PC-9 (cell line): ENCODE measurements at regions not wholly inside any gene's neighbourhood (a gene's known extent, or its start where the extent isn't known, plus 50 kb on each side); places are given as distances from the start of the nearest gene placed in this dataset.

Source experiments
- BruUV-seq: library from RNA; stranded (reverse); fragments of 400-500 nt; replicated peaks from 2 replicates; lab custom pipeline; 2021; lab: Mats Ljungman, UMichigan
- CTCF ChIA-PET: fragments of 300-600 bp; sonication (Branson Sonifier 250); formaldehyde crosslinking; loops from one replicate; lab custom pipeline; 2022; ENCODE audit warnings: antibody characterized with exemption; lab: Charles Lee
- POLR2A ChIA-PET: fragments of 300-600 bp; sonication (Branson Sonifier 250); formaldehyde crosslinking; loops from one replicate; lab custom pipeline; 2022; ENCODE audit warnings: antibody characterized with exemption; ENCODE audit not compliant: unreplicated experiment; lab: Charles Lee
- DNase-seq, 2 experiments: peaks; one replicate each; pipeline versions ENCODE4 v3.0.0 to v3.0.0-alpha.2; 2015 to 2022; ENCODE audit warnings: mixed read lengths in 1 of 2
- H2AFZ ChIP-seq: fragments of 200-600 bp; sonication (generic); 2 replicates; pipeline ENCODE4 v1.8.1; 2017; ENCODE audit warnings: antibody characterized with exemption
- H3F3A ChIP-seq: fragments of 200-600 bp; sonication (generic); 2 replicates; pipeline ENCODE4 v1.8.1; 2017; ENCODE audit warnings: antibody characterized with exemption, mild to moderate bottlenecking, low read depth; ENCODE audit not compliant: insufficient read depth
- H3K27ac ChIP-seq: fragments of 200-600 bp; sonication (generic); 2 replicates; pipeline ENCODE4 v1.6.1; 2016; ENCODE audit warnings: mixed run types
- H3K27me3 ChIP-seq: fragments of 200-600 bp; sonication (generic); 2 replicates; pipeline ENCODE4 v1.6.1; 2016; ENCODE audit warnings: low read depth, mixed run types; ENCODE audit not compliant: insufficient read depth
- H3K36me3 ChIP-seq: fragments of 200-600 bp; sonication (generic); 2 replicates; pipeline ENCODE4 v1.6.1; 2016; ENCODE audit warnings: low read depth, mixed run types
- H3K4me1 ChIP-seq: fragments of 200-600 bp; sonication (generic); replicated peaks from 2 replicates; pipeline ENCODE4 v1.6.1; 2016; ENCODE audit warnings: mixed run types; ENCODE audit not compliant: insufficient read depth
- H3K4me2 ChIP-seq: fragments of 200-600 bp; sonication (generic); 2 replicates; pipeline ENCODE4 v1.6.1; 2017; ENCODE audit warnings: mixed run types
- H3K4me3 ChIP-seq: fragments of 200-600 bp; sonication (generic); 2 replicates; pipeline ENCODE4 v1.6.1; 2016; ENCODE audit warnings: mixed run types
- H3K79me2 ChIP-seq: fragments of 200-600 bp; sonication (generic); 2 replicates; pipeline ENCODE4 v1.6.1; 2017; ENCODE audit warnings: low read depth, mixed run types
- H3K9me2 ChIP-seq: fragments of 200-600 bp; sonication (generic); 2 replicates; pipeline ENCODE4 v1.8.1; 2017; ENCODE audit warnings: mild to moderate bottlenecking; ENCODE audit not compliant: insufficient read depth
- H3K9me3 ChIP-seq: fragments of 200-600 bp; sonication (generic); 2 replicates; pipeline ENCODE4 v1.8.1; 2016; ENCODE audit warnings: low read depth; ENCODE audit not compliant: insufficient read depth
- H4K20me1 ChIP-seq: fragments of 200-600 bp; sonication (generic); 2 replicates; pipeline ENCODE4 v1.8.1; 2017; ENCODE audit not compliant: insufficient read depth
- CTCF ChIP-seq: fragments of 200-600 bp; sonication (generic); conservative IDR thresholded peaks from 2 replicates; pipeline ENCODE4 v1.6.1; 2017; ENCODE audit warnings: mixed run types, antibody characterized with exemption, mild to moderate bottlenecking, moderate library complexity
- EZH2 ChIP-seq: fragments of 200-600 bp; sonication (generic); IDR thresholded peaks from 2 replicates; pipeline ENCODE4 v1.8.0; 2017; ENCODE audit warnings: antibody characterized with exemption, low read depth
- intact Hi-C: fragments of 100-400 bp; cut with micrococcal nuclease; formaldehyde crosslinking; loops from one replicate; pipeline ENCODE4 v1.10.0; 2022; ENCODE audit not compliant: unreplicated experiment

GRCh38 chr5:41617843-41618515 lies 107.6 kb upstream of the PLCXD3 start:
- POLR2A ChIA-PET = no interaction called here
- Histone ChIP-seq H3K27ac (no peak overlapping the region), H3K9me2 (no peaks in the 10 kb centered on the region), H2AFZ (no peak overlapping the region), H3K4me1 (no peaks in the 10 kb centered on the region), H4K20me1 (no peaks in the 10 kb centered on the region), H3K27me3 (no peaks in the 10 kb centered on the region), H3K4me3 (no peak overlapping the region), H3F3A (no peaks in the 10 kb centered on the region), H3K9me3 (no peaks in the 10 kb centered on the region), H3K4me2 (no peak overlapping the region), H3K79me2 (no peaks in the 10 kb centered on the region), H3K36me3 (no peaks in the 10 kb centered on the region)
- intact Hi-C loops = no loop called here
- BruUV-seq = no TSS peak
- CTCF ChIA-PET = no interaction called here
- peak in 1 of 2 experiments; percentile 25 for DNase-seq
- TF ChIP-seq EZH2 (no peak), CTCF (no peak)

- Histone ChIP-seq H3F3A (no peaks in the 10 kb centered on the region), H2AFZ (no peak overlapping the region), H3K27ac (no peak overlapping the region), H4K20me1 (no peaks in the 10 kb centered on the region), H3K36me3 (no peaks in the 10 kb centered on the region), H3K9me3 (no peaks in the 10 kb centered on the region), H3K4me2 (no peak overlapping the region), H3K4me1 (no peaks in the 10 kb centered on the region), H3K9me2 (no peaks in the 10 kb centered on the region), H3K4me3 (no peak overlapping the region), H3K27me3 (no peaks in the 10 kb centered on the region), H3K79me2 (no peaks in the 10 kb centered on the region)
- intact Hi-C loops = no loop called here
- DNase-seq = no peak
- ChIA-PET CTCF (no interaction called here), POLR2A (no interaction called here)
- TF ChIP-seq CTCF = no peak
- TF ChIP-seq EZH2 = no peak
- no TSS peak for BruUV-seq
Observed at GRCh38 chr5:41610386-41610785, 100.0 kb upstream of the PLCXD3 start.

GRCh38 chr5:41600731-41601130 lies 90.3 kb upstream of the PLCXD3 start:
- H3K4me2 ChIP-seq = no peak overlapping the region
- TF ChIP-seq EZH2 (no peak), CTCF (no peak)
- ChIA-PET CTCF (no interaction called here), POLR2A (no interaction called here)
- intact Hi-C loops = no loop called here
- no peaks in the 10 kb centered on the region for H3K9me3 ChIP-seq
- no peaks in the 10 kb centered on the region for H3K79me2 ChIP-seq
- H3K27me3 ChIP-seq = no peaks in the 10 kb centered on the region
- no peak overlapping the region for H3K4me3 ChIP-seq
- no peak overlapping the region for H2AFZ ChIP-seq
- BruUV-seq = no TSS peak
- no peaks in the 10 kb centered on the region for H3F3A ChIP-seq
- no peaks in the 10 kb centered on the region for H3K36me3 ChIP-seq
- H3K9me2 ChIP-seq = peaks cover 3% of the 10 kb centered on the region; the same call in 1 of the 2 replicates
- no peak overlapping the region for H3K27ac ChIP-seq
- no peak for DNase-seq
- no peaks in the 10 kb centered on the region for H3K4me1 ChIP-seq
- no peaks in the 10 kb centered on the region for H4K20me1 ChIP-seq
